HPDE6-E6E7 (cell line): ENCODE measurements at regions not wholly inside any gene's neighbourhood (a gene's known extent, or its start where the extent isn't known, plus 50 kb on each side); places are given as distances from the start of the nearest gene placed in this dataset.
A peak's percentile ranks its signal among the peaks of the same experiment; 100 is the strongest.
"Not testable (repeated sequence)": the region's sequence is repeated elsewhere in the genome, so short reads cannot be mapped to it uniquely, and the experiment has no call there.

Experiments
- DNase-seq: peaks from one replicate; pipeline ENCODE4 v3.0.0; 2011; ENCODE audit warnings: missing footprints; ENCODE audit errors: extremely low spot score

DNA sequence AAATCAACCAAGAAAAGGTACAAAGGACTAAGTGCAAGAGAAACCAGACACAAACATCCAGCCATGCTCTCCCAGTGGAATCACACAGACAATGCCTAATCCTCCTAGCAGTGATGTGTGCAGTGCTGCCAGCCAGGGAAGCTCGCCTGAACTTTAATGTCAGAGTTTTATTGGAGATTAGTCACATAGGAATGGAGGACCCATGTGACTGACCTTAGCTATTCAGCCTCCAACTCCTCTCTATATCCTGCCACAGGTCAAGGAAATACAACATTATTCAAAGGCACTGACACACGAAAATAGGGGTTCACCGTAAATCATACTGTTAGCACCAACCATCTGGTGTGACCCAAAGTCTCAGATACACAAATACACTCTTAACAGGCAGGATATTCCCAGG is 684.6 kb downstream of the DOK5 start:
- no peak for DNase-seq

DNA sequence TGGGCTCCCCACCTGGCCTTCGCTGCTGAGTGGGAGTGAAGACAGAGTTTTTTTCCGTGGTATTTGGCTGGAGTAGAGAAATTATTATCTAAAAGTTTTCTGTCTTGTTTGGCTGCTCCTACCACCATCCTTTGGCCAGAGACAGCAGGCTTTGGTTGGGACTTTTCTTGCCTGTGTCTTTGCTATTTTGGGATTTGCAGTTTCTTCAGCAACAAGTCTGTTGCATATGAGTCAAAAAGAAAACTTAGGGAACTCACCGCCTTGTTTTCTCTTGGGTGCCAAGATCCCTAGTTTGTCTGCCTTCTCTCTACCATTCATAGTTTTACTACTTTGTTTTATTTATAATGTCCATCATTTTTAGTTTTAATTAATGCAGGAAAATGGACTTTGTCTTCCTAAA is 683.8 kb downstream of the DOK5 start:
- DNase-seq, result no peak

- no peak for DNase-seq
Measured at GRCh38 chr20:55158446-55158845, 683.1 kb downstream of the DOK5 start.

GRCh38 chr20:55155360-55155759 is 680.0 kb downstream of the DOK5 start:
- DNase-seq, result no peak

- DNase-seq, result no peak
Measured at GRCh38 chr20:55153001-55153645, 677.7 kb downstream of the DOK5 start.

GRCh38 chr20:55151171-55151570 is 675.8 kb downstream of the DOK5 start:
- DNase-seq, result no peak

DNA sequence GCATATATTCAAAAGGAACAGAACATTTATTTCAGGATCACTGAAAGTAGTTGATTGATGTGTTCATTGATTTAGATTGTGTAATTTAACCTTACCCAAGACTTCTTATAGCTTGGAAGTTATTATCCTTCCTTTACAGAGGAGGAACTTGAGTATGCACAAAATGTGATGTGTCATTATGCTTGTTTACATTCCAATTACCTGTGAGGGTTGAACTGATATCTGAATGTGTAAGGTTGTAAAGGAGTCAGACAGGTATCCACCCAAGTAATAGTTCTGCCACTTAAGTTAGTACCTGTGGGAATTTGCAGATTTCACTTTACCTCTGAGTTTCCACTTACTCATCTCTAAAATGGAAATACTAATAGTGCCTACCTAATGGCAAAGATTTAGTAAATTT is 668.2 kb downstream of the DOK5 start:
- DNase-seq, result peak; percentile 51

- no peak for DNase-seq
Measured at GRCh38 chr20:55142932-55143331, 667.5 kb downstream of the DOK5 start.

DNA sequence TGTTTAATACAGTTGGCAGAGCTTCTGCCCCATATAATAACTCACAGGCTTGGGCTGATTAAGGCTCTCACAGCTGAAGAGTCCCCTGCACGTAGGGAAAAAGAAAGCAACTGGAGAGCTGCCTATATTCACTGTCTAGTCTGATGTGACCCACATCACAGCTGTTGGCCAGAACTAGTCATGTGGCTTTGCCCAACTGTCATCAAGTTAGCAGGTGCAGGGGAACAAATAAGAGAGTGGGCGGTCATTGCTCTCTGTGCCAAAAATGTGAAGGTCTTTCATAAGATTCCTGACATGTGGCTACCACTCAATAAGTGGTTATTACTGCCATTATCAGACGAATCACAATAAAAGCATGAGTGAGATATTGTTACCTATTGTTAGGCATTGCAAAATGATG is 665.2 kb downstream of the DOK5 start:
- no peak for DNase-seq

DNA sequence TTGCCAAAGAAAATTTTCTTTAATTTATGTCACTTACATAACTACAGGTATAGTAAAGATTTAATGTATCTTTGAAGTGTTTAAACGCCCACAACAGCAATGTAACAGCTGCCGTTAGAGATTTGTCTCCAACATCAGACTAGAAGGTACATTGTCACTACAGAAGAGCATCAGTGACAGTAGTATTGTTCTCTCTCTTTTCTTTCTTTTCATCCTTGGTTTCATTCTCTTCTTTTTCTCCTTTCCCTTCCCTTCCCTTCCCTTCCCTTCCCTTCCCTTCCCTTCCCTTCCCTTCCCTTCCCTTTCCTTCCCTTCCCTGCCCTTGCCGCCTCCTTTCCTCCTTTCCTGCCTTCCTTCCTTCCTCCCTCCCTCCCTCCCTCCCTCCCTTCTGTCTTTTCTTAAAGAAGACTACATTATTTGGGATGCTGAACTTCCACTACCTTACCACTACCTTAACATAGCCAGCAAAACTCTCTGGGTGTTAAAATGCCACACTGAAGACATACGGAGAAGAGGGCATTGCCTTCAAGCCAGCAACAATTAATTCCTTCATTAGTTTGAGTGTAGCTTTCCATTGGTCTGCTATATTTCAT is 663.9 kb downstream of the DOK5 start:
- no peak for DNase-seq

GRCh38 chr20:55135923-55136322 is 660.5 kb downstream of the DOK5 start:
- DNase-seq, result no peak

GRCh38 chr20:55132523-55132922 is 657.1 kb downstream of the DOK5 start:
- DNase-seq, result no peak

- DNase-seq, result not testable (repeated sequence)
Measured at GRCh38 chr20:55117577-55117976, 642.2 kb downstream of the DOK5 start.

- DNase-seq, result no peak
Measured at GRCh38 chr20:55116598-55116997, 641.2 kb downstream of the DOK5 start.

GRCh38 chr20:55103188-55103587 is 627.8 kb downstream of the DOK5 start:
- no peak for DNase-seq

DNA sequence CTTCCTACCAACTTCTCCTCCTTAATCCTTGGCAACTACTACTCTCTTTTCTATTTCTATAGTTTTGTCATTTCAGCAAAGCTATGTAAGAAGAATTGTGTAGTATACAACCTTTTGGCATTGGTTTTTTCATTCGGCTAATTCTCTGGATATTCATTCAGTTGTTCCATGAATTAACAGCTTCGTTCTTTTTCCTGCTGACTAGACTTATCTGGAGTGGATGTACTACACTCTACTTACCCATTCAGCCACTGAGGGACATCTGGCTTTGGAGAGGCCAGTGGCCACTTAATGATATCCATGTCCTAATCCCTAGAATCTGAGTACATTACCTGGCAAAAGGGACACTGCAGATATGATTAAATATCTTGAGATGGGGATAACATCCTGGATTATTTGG is 623.9 kb downstream of the DOK5 start:
- DNase-seq, result no peak

DNA sequence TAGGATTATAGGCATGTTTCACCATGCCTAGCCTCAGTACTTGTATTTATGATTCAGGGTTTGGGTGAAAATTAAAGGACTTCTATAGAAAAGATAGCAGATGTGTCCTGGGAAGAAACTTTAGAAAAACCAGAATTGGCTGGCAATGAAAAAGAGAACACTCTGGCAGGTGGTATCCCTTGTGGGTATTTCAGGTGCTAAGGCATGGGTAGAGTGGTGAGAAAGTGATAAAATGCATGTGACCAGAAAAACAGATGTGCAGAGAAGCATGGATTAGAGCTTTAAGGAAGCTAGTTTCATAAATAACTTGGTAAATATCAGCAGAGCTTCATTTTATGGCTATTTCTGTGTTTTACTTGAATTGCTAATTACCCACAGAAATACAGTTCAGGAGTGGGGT is 622.2 kb downstream of the DOK5 start:
- DNase-seq, result no peak

GRCh38 chr20:55095745-55096400 is 620.5 kb downstream of the DOK5 start:
- no peak for DNase-seq

GRCh38 chr20:55094353-55094861 is 619.0 kb downstream of the DOK5 start:
- DNase-seq, result no peak

- DNase-seq, result no peak
Measured at GRCh38 chr20:55090286-55090685, 614.9 kb downstream of the DOK5 start.

DNA sequence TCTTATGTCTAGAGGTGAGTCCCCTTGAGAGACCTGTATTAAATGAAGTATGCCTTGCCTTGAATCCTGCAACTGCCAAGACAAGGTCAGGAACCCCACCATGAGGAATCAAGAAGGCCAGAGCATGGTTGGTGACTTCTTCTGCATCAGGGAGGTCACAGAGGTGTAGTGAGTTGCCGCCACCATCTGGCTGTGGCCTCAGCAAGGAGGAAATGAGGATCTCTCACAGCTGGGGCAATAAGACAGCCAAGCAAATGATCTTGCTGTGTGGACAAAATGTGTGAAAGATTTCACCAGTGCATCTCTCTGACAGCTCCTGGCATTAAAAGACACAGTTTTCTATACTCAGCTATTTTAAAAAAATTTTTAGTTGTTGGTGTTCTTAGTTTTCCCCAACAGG is 611.0 kb downstream of the DOK5 start:
- DNase-seq, result no peak

- DNase-seq, result no peak
Measured at GRCh38 chr20:55079917-55080316, 604.5 kb downstream of the DOK5 start.

DNA sequence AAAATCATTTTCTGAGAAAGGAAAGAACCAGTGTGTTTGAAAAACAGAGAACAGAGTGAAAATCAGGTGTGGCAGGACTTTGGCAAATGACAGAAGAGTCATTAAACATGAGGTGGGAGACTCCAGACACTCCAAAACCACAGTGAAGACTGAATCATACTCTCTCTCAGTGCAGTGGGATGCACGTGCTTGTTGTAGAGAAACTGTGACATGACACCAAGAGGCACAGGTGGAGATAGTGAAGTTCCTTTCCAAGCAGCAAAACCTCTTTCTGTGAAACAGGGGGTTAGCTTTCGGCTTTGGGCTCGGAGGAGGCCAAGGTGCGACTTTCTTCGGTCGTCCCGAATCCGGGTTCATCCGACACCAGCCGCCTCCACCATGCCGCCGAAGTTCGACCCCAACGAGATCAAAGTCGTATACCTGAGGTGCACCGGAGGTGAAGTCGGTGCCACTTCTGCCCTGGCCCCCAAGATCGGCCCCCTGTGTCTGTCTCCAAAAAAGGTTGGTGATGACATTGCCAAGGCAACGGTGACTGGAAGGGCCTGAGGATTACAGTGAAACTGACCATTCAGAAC is 599.0 kb downstream of the DOK5 start:
- not testable (repeated sequence) for DNase-seq
